H1 (cell line): ENCODE measurements at regions not wholly inside any gene's neighbourhood (a gene's known extent, or its start where the extent isn't known, plus 50 kb on each side); places are given as distances from the start of the nearest gene placed in this dataset.

Source experiments
- CTCF ChIA-PET: fragments of 300-600 bp; sonication (Branson Sonifier 250); formaldehyde crosslinking; loops from one replicate; lab custom pipeline; 2021; ENCODE audit not compliant: partially characterized antibody; lab: Charles Lee
- POLR2A ChIA-PET: fragments of 300-600 bp; sonication (Branson Sonifier 250); formaldehyde crosslinking; loops from one replicate; lab custom pipeline; 2021; ENCODE audit warnings: inconsistent platforms; ENCODE audit not compliant: partially characterized antibody; lab: Charles Lee
- DNase-seq, 2 experiments: peaks; one replicate each; pipeline versions ENCODE4 v3.0.0 to v3.0.0-alpha.2; 2010 to 2022; ENCODE audit warnings: low spot score in 2 of 2, low read depth in 1 of 2, mixed read lengths in 1 of 2
- FAIRE-seq: peaks from 2 replicates; lab custom pipeline; 2011; peaks lifted over from hg19 to GRCh38; lab: Jason Lieb, UNC
- H2AFZ ChIP-seq: 2 replicates; pipeline ENCODE4 v1.8.1; 2012; ENCODE audit warnings: low read length, inconsistent platforms
- H2AK5ac ChIP-seq: 2 replicates; pipeline ENCODE4 v1.6.1; 2013; ENCODE audit warnings: low read depth, low read length
- H2BK120ac ChIP-seq: replicated peaks from 2 replicates; pipeline ENCODE3; 2013; ENCODE audit warnings: low read depth, low read length, inconsistent platforms
- H2BK12ac ChIP-seq: 2 replicates; pipeline ENCODE4 v1.6.1; 2013; ENCODE audit warnings: low read depth, low read length
- H2BK15ac ChIP-seq: 2 replicates; pipeline ENCODE4 v1.6.1; 2013; ENCODE audit warnings: low read length
- H2BK20ac ChIP-seq: 2 replicates; pipeline ENCODE4 v1.6.1; 2013; ENCODE audit warnings: low read length
- H2BK5ac ChIP-seq: 2 replicates; pipeline ENCODE4 v1.6.1; 2013; ENCODE audit warnings: low read depth, low read length
- H3K14ac ChIP-seq: 2 replicates; pipeline ENCODE4 v1.6.1; 2013; ENCODE audit warnings: inconsistent platforms; ENCODE audit not compliant: insufficient read length
- H3K18ac ChIP-seq: 2 replicates; pipeline ENCODE4 v1.6.1; 2013; ENCODE audit warnings: low read length; ENCODE audit errors: extremely low read depth
- H3K23ac ChIP-seq: 2 replicates; pipeline ENCODE4 v1.6.1; 2013; ENCODE audit warnings: inconsistent platforms; ENCODE audit not compliant: insufficient read length
- H3K23me2 ChIP-seq: 2 replicates; pipeline ENCODE4 v1.6.1; 2013; ENCODE audit warnings: low read depth, low read length
- H3K27ac ChIP-seq: 2 replicates; pipeline ENCODE4 v1.6.1; 2011; ENCODE audit warnings: low read depth, low read length, inconsistent platforms
- H3K27me3 ChIP-seq, 4 experiments: replicated peaks in 1 of 4; 1 replicate in 1 of 4; 2 replicates in 3 of 4; pipeline versions ENCODE4 v1.6.1 to v1.8.1; 2011 to 2013; ENCODE audit warnings: low read length in 3 of 4, mild to moderate bottlenecking in 3 of 4, inconsistent platforms in 2 of 4, mixed read lengths in 2 of 4, moderate library complexity in 1 of 4; ENCODE audit not compliant: control insufficient read depth in 3 of 4, insufficient read depth in 3 of 4; ENCODE audit errors: extremely low read depth in 1 of 4
- H3K36me3 ChIP-seq, 4 experiments: 2 replicates each; pipeline versions ENCODE4 v1.6.1 to v1.8.1; 2011 to 2013; ENCODE audit warnings: mild to moderate bottlenecking in 4 of 4, low read length in 3 of 4, moderate library complexity in 2 of 4, control low read depth in 1 of 4, inconsistent platforms in 1 of 4; ENCODE audit not compliant: insufficient read depth in 4 of 4, control insufficient read depth in 2 of 4
- H3K4ac ChIP-seq: replicated peaks from 2 replicates; pipeline ENCODE3; 2013; ENCODE audit warnings: low read length, low read depth, mixed read lengths, inconsistent platforms; ENCODE audit not compliant: insufficient read length
- H3K4me1 ChIP-seq, 4 experiments: replicated peaks in 1 of 4; 1 replicate in 1 of 4; 2 replicates in 3 of 4; pipeline versions ENCODE4 v1.6.1 to v1.8.1; 2011 to 2013; ENCODE audit warnings: low read length in 3 of 4, inconsistent platforms in 2 of 4, mixed read lengths in 1 of 4; ENCODE audit not compliant: insufficient read depth in 4 of 4, control insufficient read depth in 3 of 4
- H3K4me2 ChIP-seq, 2 experiments: 2 replicates each; pipeline versions ENCODE4 v1.6.1 to v1.8.1; 2011 to 2013; ENCODE audit warnings: low read depth in 2 of 2, low read length in 2 of 2, control low read depth in 1 of 2, inconsistent platforms in 1 of 2, mild to moderate bottlenecking in 1 of 2; ENCODE audit not compliant: insufficient read depth in 1 of 2
- H3K4me3 ChIP-seq, 4 experiments: fragments of 200-600, 300-600 bp in 1 of 4; sonication (generic), shearing (Covaris generic), sonication (Bioruptor Twin) in 1 of 4; 2 replicates each; pipeline versions ENCODE4 v1.5.1 to v1.8.1; 2011 to 2016; ENCODE audit warnings: low read length in 4 of 4, low read depth in 3 of 4, control low read depth in 2 of 4, inconsistent platforms in 2 of 4, mild to moderate bottlenecking in 2 of 4, mixed read lengths in 1 of 4, moderate library complexity in 1 of 4; ENCODE audit not compliant: insufficient read depth in 2 of 4; ENCODE audit errors: extremely low read depth in 1 of 4
- H3K56ac ChIP-seq: replicated peaks from 2 replicates; pipeline ENCODE3; 2013; ENCODE audit warnings: low read depth, mild to moderate bottlenecking, mixed read lengths, low read length, inconsistent platforms; ENCODE audit not compliant: insufficient read length
- H3K79me1 ChIP-seq: 2 replicates; pipeline ENCODE4 v1.6.1; 2013; ENCODE audit warnings: low read depth, low read length, control low read depth
- H3K79me2 ChIP-seq, 2 experiments: 2 replicates each; pipeline versions ENCODE4 v1.6.1 to v1.8.1; 2012 to 2013; ENCODE audit warnings: low read length in 2 of 2, mild to moderate bottlenecking in 2 of 2, inconsistent platforms in 1 of 2; ENCODE audit not compliant: insufficient read depth in 2 of 2, control insufficient read depth in 1 of 2
- H3K9ac ChIP-seq, 4 experiments: replicated peaks in 1 of 4; 1 replicate in 1 of 4; 2 replicates in 3 of 4; pipeline versions ENCODE4 v1.6.1 to v1.8.1; 2011 to 2013; ENCODE audit warnings: low read depth in 3 of 4, low read length in 3 of 4, control low read depth in 2 of 4, mild to moderate bottlenecking in 2 of 4, moderate library complexity in 2 of 4, inconsistent platforms in 1 of 4; ENCODE audit errors: extremely low read depth in 1 of 4
- H3K9me3 ChIP-seq, 2 experiments: 2 replicates each; pipeline versions ENCODE4 v1.6.1 to v1.8.1; 2012 to 2013; ENCODE audit warnings: mild to moderate bottlenecking in 2 of 2, moderate library complexity in 2 of 2, control low read depth in 1 of 2, inconsistent platforms in 1 of 2, low read depth in 1 of 2, low read length in 1 of 2, mixed read lengths in 1 of 2; ENCODE audit not compliant: insufficient read depth in 2 of 2
- H4K20me1 ChIP-seq, 2 experiments: replicated peaks in 1 of 2; 2 replicates each; pipeline versions ENCODE3 to v1.8.1; 2011 to 2013; ENCODE audit warnings: inconsistent platforms in 2 of 2, low read length in 2 of 2, mild to moderate bottlenecking in 1 of 2; ENCODE audit not compliant: insufficient read depth in 2 of 2, control insufficient read depth in 1 of 2
- H4K5ac ChIP-seq: 2 replicates; pipeline ENCODE4 v1.6.1; 2013; ENCODE audit warnings: low read length, low read depth, mixed read lengths, inconsistent platforms; ENCODE audit not compliant: insufficient read length
- H4K8ac ChIP-seq: 2 replicates; pipeline ENCODE4 v1.8.0; 2013; ENCODE audit warnings: mild to moderate bottlenecking, moderate library complexity, low read length, inconsistent platforms; ENCODE audit not compliant: insufficient read depth; ENCODE audit errors: extremely low read depth
- H4K91ac ChIP-seq: replicated peaks from 2 replicates; pipeline ENCODE3; 2013; ENCODE audit warnings: low read length, mixed read lengths, inconsistent platforms; ENCODE audit not compliant: insufficient read length
- BACH1 ChIP-seq: IDR thresholded peaks from 2 replicates; pipeline ENCODE4 v1.6.1; 2012; ENCODE audit warnings: low read length, improper control_type of control experiment
- CEBPB ChIP-seq: IDR thresholded peaks from 2 replicates; pipeline ENCODE4 v1.6.1; 2012; ENCODE audit warnings: low read depth, low read length
- CHD2 ChIP-seq: IDR thresholded peaks from 2 replicates; pipeline ENCODE4 v1.6.1; 2012; ENCODE audit warnings: low read length, improper control_type of control experiment
- E2F6 ChIP-seq: IDR thresholded peaks from 2 replicates; pipeline ENCODE4 v1.6.1; 2012; ENCODE audit warnings: inconsistent platforms
- EZH2 ChIP-seq: fragments of 200-600 bp; sonication (generic); IDR thresholded peaks from 2 replicates; pipeline ENCODE4 v1.7.1; 2012; ENCODE audit warnings: low read depth, mild to moderate bottlenecking, moderate library complexity, low read length, inconsistent platforms; ENCODE audit not compliant: severe bottlenecking
- GTF2F1 ChIP-seq: IDR thresholded peaks from 2 replicates; pipeline ENCODE4 v1.6.1; 2012; ENCODE audit warnings: low read depth, low read length, improper control_type of control experiment, borderline replicate concordance
- KDM4A ChIP-seq: IDR thresholded peaks from one replicate; pipeline ENCODE4 v1.7.1; 2012; ENCODE audit warnings: low read depth, mild to moderate bottlenecking, moderate library complexity, low read length, inconsistent platforms; ENCODE audit not compliant: severe bottlenecking
- NRF1 ChIP-seq: IDR thresholded peaks from 2 replicates; pipeline ENCODE4 v1.6.1; 2011; ENCODE audit warnings: mild to moderate bottlenecking, low read depth, low read length, improper control_type of control experiment
- RXRA ChIP-seq: IDR thresholded peaks from 2 replicates; pipeline ENCODE4 v1.6.1; 2011; ENCODE audit warnings: low read depth, mild to moderate bottlenecking, low read length, moderate library complexity; ENCODE audit not compliant: insufficient read depth
- SP1 ChIP-seq: IDR thresholded peaks from 2 replicates; pipeline ENCODE4 v1.6.1; 2011; ENCODE audit warnings: low read depth, low read length
- SRF ChIP-seq: IDR thresholded peaks from 2 replicates; pipeline ENCODE4 v1.6.1; 2011; ENCODE audit warnings: mild to moderate bottlenecking, low read depth, low read length, moderate library complexity
- TAF1 ChIP-seq: IDR thresholded peaks from 2 replicates; pipeline ENCODE4 v1.6.1; 2011; ENCODE audit warnings: mild to moderate bottlenecking, low read depth, low read length
- WGBS, 2 experiments: shearing (Covaris generic) in 1 of 2; methylation state at CpG; one replicate each; pipeline versions ENCODE4 v1.1.6 to v1.1.7; 2013 to 2015; ENCODE audit warnings: low lambda C conversion rate in 2 of 2, mixed read lengths in 2 of 2, inconsistent platforms in 1 of 2, low coverage in 1 of 2, missing lambda C conversion rate in 1 of 2; ENCODE audit not compliant: insufficient replicate concordance in 2 of 2, insufficient coverage in 1 of 2, insufficient read length in 1 of 2; ENCODE audit errors: extremely low coverage in 1 of 2, missing lambda C conversion rate in 1 of 2; 5-methylcytosine and 5-hydroxymethylcytosine counted together

DNA sequence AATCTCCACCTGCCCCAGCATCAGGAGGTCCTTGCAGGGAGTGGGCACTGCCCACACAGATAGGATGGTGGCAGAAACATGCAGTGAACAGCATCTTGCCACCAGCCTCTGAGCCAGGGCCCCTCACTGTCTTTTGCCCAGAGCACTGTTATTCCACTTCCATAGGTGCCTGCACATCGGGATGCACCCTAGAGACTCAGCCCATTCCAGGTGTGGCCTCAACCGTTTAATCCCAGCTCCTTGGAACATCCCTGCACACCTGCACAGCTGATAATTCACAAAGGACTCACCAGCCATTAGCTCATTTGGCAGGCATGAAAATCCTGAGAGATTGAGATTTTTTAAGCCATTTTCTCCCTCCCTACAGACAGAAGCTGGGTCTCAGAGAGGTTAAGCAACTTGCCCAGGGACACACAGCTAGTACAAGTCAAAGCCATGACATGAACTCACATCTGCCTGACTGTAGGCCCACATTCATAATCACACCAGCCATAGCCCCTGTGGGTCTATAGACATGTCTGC is 116.3 kb downstream of the EFNB1 start:
- Histone ChIP-seq H4K5ac (no peak overlapping the region), H3K23ac (no peak overlapping the region), H3K4me1 (0 out of 7 replicates have a peak, but pooled peaks cover 0 to 3% (median 0%) of the 10 kb centered on the region in 4 experiments), H3K23me2 (no peaks in the 10 kb centered on the region; the same call in 1 of the 2 replicates), H3K79me1 (no peaks in the 10 kb centered on the region), H2BK20ac (no peak overlapping the region), H3K27me3 (no peaks in the 10 kb centered on the region), H3K14ac (no peak overlapping the region), H3K4me2 (no peak overlapping the region), H2BK12ac (no peak overlapping the region), H2BK15ac (no peak overlapping the region), H3K56ac (no peak overlapping the region), H2BK120ac (no peak overlapping the region), H2BK5ac (no peak overlapping the region), H4K91ac (no peak overlapping the region), H3K79me2 (no peaks in the 10 kb centered on the region), H3K9me3 (no peaks in the 10 kb centered on the region), H3K4me3 (no peak overlapping the region), H3K27ac (no peak overlapping the region), H3K36me3 (no peaks in the 10 kb centered on the region), H3K9ac (no peak overlapping the region), H2AFZ (no peak overlapping the region), H3K18ac (no peak overlapping the region), H2AK5ac (no peak overlapping the region), H4K20me1 (no peaks in the 10 kb centered on the region), H3K4ac (no peak overlapping the region), H4K8ac (no peak overlapping the region)
- DNase-seq (no peak), FAIRE-seq (no peak)
- 93% methylated on average over 2 of the region's 2 CpGs; no CpG with 5 or more reads in 1 of the 2 experiments for whole genome bisulfite sequencing, 2 experiments
- ChIA-PET POLR2A (no interaction called here), CTCF (interaction anchor here (0.7 to 5.0 kb wide), 9 partner anchors 16 to 117 kb away, joined by 3 to 40 read pairs (median 5); partner anchors contain the start of gene EFNB1)
- no peak for TF ChIP-seq EZH2
- no peak for TF ChIP-seq GTF2F1
- TF ChIP-seq TAF1, result no peak
- no peak for TF ChIP-seq BACH1
- no peak for TF ChIP-seq SRF
- TF ChIP-seq SP1, result no peak
- TF ChIP-seq E2F6, result no peak
- no peak for TF ChIP-seq NRF1
- no peak for TF ChIP-seq CHD2
- TF ChIP-seq RXRA, result no peak
- no peak for TF ChIP-seq KDM4A
- TF ChIP-seq CEBPB, result no peak
